ENCODE measurements at regions not wholly inside any gene's neighbourhood (a gene's known extent, or its start where the extent isn't known, plus 50 kb on each side); places are given as distances from the start of the nearest gene placed in this dataset.

DNA sequence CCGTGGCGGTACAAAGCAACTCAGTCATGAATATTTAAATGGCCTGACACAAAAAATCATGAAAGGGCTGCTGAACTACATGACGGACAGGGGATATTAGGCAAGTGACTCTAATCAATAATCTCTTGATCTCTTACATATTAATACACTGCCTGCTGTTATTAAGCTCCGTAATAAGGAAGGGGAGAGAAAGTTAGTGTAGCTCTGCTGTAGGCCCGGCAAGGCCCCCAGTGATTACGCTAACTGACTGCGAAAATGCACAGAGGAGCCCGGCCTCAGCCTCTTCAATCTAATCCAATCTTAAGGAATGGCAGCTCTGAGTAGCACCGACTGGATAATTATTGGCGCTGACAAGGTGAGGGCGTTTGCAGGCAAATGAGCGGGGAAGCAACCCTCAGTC, 583.5 kb upstream of the MKI67 start:
- no peak for DNase-seq (ENCODE audit: low read depth, low spot score)

- DNase-seq (ENCODE audit: low read depth, low spot score): peak; percentile 18
Observed at GRCh38 chr10:128710098-128710797, 584.0 kb upstream of the MKI67 start.

- no peak for DNase-seq (ENCODE audit: low read depth, low spot score)
Observed at GRCh38 chr10:128710798-128711183, 584.6 kb upstream of the MKI67 start.

GRCh38 chr10:128711806-128712205, 585.6 kb upstream of the MKI67 start:
- no peak for DNase-seq (ENCODE audit: low read depth, low spot score)

DNA sequence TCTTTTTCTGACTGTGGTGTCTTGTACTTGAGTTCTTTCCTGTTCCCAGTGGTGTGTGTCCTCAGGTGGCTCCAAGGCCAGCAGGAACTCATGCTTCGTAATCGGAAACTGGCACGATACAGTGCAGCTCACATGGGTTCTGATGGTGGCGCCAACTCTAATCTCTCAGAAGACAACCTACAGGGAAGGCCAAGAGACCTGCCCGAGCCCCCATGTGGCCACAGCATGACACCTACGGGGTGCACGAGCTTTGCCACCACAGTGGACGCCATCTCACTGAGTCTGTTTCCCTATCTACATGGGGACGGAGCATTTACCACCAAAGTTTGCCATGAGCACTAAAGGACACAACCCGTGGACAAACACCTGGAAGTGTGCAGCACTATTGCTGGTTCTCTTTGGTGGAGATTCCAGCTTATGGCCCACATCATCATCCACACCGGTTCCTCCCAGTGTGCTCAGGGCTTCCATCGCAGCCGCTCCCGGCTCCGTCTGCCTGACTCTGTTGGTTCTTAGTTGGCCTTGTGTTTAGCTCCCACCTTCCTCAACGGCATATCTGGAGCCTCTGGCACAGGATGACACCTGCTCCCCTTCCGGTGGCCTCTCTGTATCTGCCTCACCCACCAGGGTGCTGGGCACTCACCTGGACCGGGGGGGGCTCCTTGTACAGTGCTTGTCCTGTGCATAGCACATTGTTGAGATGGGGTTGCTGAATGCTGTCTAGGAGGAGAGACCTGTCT, 586.6 kb upstream of the MKI67 start:
- DNase-seq (ENCODE audit: low read depth, low spot score): no peak

GRCh38 chr10:128713471-128713870, 587.2 kb upstream of the MKI67 start:
- DNase-seq (ENCODE audit: low read depth, low spot score): no peak

GRCh38 chr10:128713874-128714570, 587.8 kb upstream of the MKI67 start:
- no peak for DNase-seq (ENCODE audit: low read depth, low spot score)

GRCh38 chr10:128714644-128715415, 588.6 kb upstream of the MKI67 start:
- DNase-seq (ENCODE audit: low read depth, low spot score): no peak

DNA sequence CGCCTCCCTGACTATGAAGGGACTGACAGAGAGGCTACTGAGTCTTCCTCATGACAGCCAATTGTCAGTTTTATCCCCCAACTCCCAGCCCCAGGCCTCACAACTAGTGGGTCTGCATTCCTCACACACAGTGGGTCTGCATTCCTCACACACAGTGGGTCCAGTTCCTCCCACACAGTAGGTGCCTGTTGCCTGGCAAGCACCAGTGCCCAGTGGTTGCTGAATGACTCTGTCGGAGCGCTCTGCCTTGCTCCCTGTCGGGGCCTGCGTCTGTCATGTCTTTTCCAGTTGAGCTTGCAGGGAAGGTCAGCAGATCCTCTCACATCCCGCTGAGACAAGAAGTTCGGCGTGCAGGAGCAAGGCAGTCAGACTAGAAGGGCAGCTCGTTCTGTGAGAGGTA, 590.0 kb upstream of the MKI67 start:
- DNase-seq (ENCODE audit: low read depth, low spot score): no peak

GRCh38 chr10:128721963-128722445, 595.8 kb upstream of the MKI67 start:
- no peak for DNase-seq (ENCODE audit: low read depth, low spot score)

DNA sequence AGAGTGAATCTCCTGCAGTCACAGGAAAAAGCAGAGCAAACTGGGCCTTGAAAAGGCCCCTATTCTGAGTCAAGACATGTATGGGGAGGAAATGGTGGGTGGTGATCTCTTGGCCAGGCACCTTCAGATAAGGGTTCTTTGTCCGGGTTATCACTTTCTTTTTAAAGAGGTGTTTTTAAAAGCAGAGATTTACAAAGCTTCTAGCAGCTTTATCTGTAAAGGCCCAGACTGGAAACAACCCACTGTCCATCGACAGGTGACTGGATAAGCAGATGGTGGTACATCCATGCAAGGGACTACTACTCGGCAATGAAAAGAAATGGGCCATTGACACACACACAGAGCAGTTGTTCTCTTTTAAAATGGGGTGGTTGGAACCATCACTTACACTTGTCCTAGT, 596.7 kb upstream of the MKI67 start:
- no peak for DNase-seq (ENCODE audit: low read depth, low spot score)

GRCh38 chr10:128723631-128724205, 597.5 kb upstream of the MKI67 start:
- DNase-seq (ENCODE audit: low read depth, low spot score): no peak

DNA sequence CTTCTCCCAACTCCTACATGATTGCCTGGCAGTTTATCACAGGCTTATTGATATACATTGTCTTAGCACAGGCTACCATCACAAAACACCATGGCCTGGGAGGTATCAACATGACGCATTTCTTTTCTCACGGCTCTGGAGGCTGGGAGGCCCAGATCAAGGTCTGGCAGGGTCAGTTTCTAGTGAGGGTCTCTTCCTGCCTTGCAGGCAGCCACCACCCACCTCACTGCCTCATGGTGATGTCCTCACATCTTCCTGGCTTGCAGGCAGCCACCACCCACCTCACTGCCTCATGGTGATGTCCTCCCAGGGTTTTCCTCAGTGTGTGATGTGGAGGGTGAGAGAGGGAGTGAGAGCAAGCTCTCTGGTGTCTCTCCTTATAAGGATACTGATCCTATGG, 599.3 kb upstream of the MKI67 start:
- no peak for DNase-seq (ENCODE audit: low read depth, low spot score)

GRCh38 chr10:128727114-128727513, 600.9 kb upstream of the MKI67 start:
- DNase-seq (ENCODE audit: low read depth, low spot score): peak; percentile 14

GRCh38 chr10:128729910-128730420, 603.7 kb upstream of the MKI67 start:
- no peak for DNase-seq (ENCODE audit: low read depth, low spot score)

DNA sequence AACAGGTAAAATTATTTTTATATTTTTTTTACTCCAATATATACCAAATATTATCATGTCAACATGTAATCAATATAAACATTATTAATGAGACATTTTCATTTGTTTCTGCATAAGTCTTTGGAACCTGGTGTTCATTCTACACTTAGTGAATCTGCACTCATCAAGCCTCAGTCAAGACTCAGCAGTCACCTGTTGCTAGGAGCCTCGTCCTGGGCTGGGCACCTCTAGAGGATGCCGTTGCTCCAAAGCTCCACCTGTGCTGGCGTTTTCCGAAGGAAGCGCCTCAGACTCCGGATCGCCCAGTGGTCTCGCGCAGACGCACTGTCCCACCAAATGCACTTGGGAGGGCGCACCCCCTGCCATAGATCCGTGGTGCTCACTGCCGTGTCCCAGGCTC, 604.7 kb upstream of the MKI67 start:
- DNase-seq (ENCODE audit: low read depth, low spot score): no peak

GRCh38 chr10:128734161-128734560, 607.9 kb upstream of the MKI67 start:
- no peak for DNase-seq (ENCODE audit: low read depth, low spot score)

DNA sequence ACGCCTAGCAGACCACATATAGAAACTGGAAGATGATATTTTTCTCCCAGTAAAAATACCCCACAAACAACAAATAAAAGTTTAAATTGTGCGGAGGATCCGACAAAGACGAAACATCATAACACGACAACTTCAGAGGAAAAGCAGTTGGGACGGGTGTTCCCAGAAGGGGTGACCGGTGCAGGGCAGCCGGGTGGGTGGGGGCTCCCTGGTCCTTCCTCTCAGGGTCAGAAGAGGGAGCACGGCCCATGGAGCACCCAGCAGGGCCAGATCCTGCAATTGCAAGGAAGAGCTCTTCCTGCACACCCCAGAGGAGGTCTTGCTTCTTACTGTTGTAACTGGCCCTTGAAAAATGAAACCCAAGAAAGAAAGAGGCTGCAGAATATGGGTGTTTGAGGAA, 608.5 kb upstream of the MKI67 start:
- DNase-seq (ENCODE audit: low read depth, low spot score): no peak

DNA sequence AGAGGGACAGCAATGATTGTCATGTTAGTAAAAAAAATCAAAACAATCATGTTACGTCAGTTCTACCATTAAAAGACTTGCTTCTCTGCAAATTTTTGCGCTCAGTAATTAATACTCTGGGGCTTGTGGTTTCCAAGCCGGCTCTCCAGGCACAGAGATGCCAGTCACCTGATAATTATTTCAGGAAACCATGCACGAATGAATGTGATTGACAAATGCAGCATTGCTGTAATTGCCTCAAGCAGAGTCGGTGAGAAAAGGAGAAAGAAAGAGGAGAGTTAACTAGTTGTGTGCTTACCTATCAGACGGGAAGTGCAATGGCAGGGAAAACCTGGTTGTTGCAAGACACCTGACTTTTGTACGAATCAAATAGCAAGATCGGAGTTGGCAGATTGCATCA, 609.8 kb upstream of the MKI67 start:
- DNase-seq (ENCODE audit: low read depth, low spot score): no peak

DNA sequence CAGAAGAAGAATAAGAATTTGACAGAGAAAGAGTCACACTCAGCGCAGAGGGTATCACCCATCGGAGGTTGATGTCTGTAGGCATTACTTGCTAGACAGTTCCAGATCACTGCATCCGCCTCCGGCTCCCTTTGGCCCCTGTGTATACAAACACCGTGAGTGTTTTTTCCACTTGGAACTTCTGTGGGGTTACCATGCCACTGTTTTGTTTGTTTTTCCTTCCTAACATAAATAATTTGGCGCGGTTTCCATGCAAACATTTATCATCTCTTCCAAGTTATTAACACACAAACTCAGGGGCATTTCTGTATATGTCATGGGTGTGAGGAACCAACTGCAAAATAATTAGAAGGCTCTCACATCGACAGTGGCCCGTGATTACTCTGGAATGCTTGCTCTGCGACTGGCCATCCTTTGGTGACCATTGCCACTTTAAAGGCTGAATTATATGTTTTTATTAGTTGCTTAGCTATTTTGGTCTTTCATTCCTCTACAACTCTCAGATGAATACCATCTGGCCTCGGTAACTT, 612.2 kb upstream of the MKI67 start:
- DNase-seq (ENCODE audit: low read depth, low spot score): no peak

DNA sequence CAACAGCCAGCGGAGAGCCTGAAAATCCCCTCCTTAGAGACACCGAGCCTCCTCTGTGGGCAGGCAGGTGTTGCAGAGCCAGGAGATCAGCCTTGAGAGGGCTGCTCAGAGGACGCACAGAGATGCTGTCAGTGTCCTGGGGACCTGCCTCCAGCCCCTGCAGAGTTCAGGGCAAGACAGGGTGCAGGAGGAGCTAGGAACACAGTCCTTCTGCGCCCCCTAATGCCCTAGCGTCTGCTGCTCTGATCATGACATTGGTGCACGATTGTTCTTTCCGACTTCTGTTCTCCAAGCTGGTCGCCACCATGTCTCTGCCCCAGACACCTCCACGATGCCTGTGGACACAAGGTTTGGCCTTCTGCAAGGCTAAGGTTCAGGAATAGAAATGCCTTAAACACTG, 613.7 kb upstream of the MKI67 start:
- peak; percentile 44 for DNase-seq (ENCODE audit: low read depth, low spot score)

Data from ELF-1 (cell line).